ENCODE measurements at regions not wholly inside any gene's neighbourhood (a gene's known extent, or its start where the extent isn't known, plus 50 kb on each side); places are given as distances from the start of the nearest gene placed in this dataset.

DNA sequence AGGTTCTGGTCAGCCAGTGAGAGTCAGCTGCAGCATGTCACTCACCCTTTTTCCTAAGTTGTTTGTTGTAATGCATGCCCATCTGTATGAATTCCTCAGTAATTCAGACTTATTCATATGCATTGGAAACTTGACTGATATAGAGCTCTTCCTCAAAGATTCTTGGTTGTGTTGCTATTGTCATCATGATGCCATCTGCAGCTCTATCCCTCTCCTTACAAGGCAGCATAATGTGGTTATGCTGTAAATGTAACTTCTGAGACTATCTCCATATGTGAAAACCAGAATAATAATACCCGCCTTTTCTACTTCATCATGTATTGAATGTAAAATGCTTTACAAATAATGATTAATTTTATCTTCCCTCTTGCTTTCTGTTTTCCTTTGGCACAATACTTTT, 252.6 kb upstream of the MTPN start:
- no peak for DNase-seq

DNA sequence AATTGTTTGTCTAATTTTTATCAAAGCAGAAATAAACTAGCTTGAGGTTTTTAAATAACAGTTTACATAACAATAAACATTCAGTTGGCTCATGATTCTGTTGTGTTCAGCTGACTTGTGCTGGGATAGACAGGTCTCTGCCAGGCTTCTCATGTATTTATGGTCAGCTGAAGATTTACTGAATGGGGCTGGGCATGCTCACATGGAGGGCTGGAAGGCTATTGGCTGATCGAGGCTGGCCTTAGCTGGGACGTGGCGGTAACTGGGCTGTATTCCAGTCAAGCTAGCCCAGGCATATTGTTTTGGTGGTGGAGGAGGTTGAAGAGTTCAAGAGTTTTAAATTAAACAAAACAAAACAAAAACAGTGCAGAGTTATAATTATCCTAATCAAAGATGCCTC, 251.0 kb upstream of the MTPN start:
- no peak for DNase-seq

DNA sequence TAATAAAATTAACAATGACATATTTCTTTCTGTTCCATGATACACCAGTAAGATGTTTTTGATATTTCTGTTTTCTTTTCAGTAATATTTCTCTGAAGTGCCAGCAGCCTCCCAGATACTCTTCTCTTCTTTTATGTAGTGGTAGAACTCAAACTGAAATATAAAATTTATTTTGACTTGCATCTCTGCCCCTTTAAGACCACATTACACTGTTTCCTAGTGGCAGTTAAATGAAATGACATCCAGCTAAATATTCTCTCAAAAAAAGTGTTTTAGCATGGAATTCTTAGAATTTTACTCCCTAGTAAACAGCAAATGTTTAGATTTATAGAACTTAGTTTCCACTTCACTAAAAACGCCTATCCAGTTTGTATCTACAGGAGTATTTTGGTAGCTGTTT, 237.2 kb upstream of the MTPN start:
- no peak for DNase-seq

DNA sequence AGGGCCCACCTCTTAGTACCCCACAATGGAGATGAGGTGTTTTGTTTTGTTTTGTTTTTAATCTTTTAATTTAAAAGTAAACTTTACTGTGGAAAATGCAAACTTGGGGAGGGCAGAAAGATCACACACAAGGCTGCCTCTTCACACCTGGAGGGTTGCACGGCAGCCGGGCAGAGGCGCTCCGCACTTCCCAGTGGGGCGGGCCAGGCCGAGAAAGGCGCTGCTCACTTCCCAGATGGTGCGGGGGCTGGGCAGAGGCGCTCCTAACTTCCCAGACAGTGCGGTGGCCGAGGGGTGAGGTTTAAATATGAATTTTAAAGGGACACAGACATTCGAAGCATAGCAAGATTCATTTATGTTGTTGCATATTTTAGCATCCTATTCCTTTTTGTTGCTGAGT, 235.9 kb upstream of the MTPN start:
- no peak for DNase-seq

DNA sequence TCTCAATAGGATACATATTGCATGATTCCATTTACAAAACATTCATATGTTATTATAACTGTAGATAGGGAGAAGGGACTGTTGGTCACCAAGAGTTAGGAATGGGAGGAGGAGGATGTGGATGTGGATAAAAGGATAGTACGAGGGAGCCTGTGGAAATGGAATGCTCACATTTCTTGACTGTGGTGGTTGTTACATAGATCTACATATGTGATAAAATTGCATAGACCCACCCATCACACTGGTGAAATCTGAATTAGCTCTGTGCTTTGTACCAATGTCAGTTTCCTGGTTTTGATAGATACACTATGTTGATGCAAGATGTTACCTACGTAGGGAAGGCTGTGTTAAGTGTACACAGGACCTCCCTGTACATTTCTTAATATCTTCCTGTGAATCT, 233.5 kb upstream of the MTPN start:
- no peak for DNase-seq

DNA sequence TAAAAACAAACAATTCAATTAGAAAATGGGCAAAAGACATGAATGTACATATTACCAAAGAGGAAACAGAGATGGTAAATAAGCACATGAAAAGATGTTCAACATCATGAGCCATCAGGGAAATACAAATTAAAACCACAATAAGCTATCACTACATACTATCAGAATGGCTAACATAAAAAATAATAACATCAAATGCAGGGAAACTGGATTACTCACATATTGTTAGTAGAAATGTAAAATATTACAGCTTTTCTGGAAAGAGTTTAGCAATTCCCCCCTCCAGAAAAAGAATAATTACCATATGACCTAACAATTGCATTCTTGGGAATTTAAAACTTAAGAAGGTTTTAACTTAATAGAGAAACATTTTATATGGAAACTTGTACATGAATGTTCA, 232.9 kb upstream of the MTPN start:
- no peak for DNase-seq

DNA sequence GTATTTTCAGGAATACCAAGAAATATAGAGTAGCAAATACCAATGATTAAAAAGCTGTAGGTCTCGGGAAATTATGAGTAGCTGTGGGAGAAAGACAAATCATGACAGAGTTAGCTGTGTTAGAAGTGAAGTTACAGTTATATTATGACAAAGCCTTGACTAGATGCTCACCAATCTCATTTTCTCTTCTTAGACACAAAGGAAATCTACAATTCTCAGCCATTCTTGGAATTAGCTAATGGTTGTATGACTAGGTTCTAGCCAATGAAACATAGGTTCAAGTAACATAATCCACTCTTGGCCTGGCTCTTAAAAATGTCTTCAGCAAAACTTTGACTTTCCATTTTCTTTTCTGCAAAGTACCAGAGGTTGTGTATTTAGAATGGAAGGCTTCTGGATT, 228.8 kb upstream of the MTPN start:
- no peak for DNase-seq

DNA sequence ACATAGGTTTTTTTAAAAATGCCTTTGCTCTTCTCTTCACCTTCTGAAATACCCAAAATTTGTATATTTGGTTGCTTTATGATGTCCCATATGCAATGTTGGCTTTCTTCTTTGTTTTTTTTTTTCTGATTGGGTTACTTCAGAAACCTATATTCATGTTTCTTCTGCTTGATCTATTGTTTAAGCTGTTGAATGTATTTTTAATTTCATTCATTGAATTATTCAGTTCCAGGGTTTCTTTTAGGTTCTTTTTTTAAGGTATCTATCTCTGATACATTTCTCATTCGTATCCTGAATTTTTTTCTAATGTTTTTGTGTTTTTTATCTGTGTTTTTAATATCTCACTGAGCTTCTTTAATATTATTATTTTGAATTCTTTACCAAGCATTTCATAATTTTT, 221.0 kb upstream of the MTPN start:
- no peak for DNase-seq

DNA sequence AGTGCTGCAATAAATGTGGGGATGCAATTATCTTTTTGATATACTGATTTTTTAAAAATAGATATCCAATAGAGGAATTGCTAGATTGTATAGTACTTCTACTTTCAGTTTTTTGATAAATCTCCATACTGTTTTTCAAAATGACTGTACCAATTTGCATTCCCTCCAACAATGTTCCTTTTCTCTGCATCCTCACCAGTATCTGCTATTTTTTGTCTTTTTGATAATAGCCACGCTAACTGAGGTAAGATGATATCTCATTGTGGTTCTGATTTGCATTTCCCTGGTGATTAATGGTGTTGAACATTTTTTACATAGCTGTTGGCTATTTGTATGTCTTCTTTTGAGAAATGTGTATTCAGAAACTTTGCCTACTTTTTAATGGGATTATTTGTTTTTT, 217.7 kb upstream of the MTPN start:
- no peak for DNase-seq

DNA sequence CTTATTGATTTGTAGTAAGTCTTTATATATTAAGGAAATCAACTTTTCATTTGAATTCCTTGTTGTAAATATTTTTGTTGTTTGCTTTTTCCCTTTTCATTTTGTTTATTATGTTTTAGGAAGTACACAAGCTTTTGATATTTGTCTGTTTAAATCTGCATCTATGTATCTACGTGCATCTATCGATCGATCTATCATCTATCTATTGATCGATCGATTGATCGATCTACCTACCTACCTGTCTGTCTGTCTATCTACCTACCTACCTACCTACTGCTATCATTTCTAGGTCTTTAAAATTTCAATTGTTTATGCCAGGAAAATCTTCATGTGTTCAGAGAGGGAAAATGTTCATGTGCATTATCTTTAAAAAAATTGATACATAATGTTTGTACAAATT, 216.8 kb upstream of the MTPN start:
- no peak for DNase-seq

DNA sequence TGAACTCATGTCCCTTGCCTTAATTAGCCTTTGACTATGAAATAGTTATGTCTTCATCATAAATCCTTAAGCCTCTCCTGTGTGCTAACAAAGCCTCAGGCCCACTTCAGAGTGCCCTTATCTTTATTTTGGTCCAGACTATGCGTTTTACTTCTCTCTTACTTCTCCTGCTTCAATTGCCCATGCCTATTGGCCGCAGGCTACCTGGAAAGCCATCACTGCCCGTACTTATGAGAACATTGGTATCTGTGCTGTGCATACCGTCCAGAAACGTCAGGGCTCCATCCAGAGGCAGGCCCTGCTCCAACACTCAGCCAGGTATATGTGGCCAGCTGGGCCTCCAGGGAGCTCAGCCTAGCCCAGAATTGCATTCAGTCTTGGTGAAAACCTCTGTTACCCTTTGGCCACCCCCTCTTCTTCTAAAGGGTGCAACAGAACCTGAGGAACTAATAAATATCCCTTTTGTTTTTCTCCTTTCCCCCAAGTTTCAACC, 212.4 kb upstream of the MTPN start:
- DNase-seq: no peak

DNA sequence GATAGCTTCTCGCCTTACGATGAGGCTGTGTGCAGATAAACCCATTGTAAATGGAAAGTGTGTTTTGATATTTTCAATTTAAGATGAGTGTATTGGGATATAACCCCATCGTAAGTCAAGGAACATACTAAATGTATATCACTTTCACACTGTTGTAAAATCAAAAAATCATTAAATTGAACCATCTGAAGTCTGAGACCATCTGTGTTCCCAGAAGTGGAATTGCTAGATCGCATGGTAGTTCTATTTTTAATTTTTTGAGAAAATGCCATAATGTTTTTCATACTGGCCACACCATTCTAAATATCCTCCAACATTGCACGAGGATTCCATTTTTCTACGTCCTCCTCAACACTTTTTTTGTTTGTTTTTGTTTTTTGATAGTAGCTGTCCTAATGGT, 209.1 kb upstream of the MTPN start:
- DNase-seq: no peak

DNA sequence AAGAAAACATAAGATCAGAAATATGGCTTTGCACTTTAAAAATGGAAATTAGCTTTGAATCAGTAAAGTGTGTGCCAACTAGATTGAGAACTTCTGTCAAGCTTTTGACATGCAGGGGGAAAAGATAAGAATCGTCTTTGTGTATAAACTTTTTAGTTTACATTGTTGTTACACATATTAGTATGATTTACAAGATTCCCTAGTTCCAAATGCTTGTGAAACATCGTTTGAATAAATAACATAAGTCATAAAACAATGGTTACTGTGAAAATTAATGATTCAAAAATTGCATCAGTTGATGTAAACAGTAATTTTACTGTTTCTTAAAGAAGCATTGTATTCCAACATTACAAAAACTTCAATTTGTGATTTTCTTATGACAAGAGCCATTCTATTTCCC, 207.6 kb upstream of the MTPN start:
- DNase-seq: no peak

DNA sequence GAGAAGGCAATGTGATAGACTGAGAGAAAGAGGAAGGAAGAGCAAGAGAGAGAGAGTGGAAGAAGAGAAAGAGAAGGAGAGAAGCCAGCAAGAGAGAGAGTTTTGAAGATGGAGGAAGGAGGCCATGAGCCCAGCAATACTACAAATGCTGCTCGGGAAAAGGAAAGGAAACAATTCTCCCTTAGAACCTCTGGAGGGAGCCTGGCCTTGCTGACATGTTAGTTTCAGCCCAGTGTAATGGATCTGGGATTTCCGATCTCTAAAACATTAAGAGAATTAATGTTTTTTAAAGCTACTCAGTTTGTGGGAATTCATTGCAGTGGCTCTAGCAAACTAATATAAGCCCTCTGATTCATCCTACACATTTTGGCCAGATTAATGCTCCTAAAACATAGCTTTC, 206.8 kb upstream of the MTPN start:
- no peak for DNase-seq

DNA sequence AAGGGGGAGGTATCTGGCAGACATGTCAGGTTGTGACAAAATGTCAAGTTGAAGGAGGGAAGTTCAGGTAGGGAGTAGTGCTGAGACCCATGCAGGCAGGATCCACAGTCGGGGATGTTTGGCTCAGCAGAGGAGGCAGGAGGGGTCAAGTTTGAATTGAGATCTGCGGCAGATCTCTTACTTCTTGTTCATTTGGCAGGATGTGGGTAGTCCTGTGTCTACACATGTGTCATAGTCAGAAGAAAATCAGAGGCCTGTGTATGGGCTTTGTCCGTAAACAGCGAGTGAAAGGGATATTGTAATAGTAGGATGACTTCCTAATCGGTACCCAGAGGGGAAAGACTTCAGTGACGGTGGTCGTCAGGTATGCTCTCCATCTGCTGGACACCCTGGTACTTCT, 203.8 kb upstream of the MTPN start:
- DNase-seq: no peak

DNA sequence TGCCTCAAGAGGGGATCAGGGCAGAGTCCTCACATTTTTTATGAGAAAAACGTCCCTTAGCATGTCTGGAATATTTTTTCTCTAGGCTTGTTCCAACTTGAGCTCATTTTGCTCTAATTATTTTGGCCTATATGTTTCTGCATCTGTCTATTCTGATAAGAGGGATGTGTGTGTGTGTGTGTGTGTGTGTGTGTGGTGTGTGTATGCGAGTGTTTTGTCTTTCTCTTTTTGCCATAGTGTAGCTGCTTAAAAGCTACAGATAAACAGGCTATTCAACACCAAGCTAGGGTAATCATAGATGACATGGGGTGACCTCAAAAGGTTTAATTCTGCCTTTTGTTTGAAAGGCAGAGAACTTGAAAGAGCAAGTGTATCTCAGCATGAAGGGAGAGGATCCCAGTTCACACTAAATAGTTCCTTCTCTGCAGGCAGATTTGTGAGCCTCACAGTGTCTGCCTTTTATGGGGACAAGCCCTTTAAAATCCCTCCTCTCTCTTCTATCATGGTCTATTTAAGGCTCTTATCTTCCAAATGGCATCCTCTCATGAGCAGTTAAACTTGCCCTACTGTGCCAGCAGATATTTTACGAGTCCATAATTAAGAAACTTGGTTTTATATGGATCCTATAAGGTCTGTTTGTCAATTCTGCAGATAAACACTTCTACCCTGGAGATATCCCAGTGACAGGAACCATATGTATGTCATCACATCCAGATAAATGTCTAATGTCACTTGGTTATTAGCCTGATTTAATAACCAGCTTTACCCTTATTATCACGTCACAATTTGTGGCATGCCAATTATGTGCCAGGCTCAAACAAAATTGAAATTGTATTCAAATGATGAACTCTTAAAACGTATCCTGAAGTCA, 202.9 kb upstream of the MTPN start:
- DNase-seq: no peak

DNA sequence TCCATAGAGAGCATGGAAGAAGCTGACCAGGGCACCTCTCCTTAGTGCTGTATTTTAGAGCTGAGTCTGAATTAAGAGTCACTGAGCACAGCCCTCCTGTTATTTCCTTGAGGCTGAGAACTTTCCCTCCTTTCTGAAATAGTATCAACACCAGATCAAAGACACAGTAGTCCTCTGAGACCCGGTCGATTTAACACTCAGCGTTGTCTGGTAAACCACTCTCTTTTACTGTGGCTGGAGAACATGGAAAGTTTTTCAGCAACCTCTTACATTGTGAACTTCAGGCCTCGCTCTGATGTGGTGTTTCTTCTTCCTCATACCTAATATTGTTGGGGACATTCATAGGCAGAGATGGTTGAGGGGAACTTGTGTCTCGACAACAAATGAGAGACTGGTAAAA, 202.0 kb upstream of the MTPN start:
- DNase-seq: no peak

DNA sequence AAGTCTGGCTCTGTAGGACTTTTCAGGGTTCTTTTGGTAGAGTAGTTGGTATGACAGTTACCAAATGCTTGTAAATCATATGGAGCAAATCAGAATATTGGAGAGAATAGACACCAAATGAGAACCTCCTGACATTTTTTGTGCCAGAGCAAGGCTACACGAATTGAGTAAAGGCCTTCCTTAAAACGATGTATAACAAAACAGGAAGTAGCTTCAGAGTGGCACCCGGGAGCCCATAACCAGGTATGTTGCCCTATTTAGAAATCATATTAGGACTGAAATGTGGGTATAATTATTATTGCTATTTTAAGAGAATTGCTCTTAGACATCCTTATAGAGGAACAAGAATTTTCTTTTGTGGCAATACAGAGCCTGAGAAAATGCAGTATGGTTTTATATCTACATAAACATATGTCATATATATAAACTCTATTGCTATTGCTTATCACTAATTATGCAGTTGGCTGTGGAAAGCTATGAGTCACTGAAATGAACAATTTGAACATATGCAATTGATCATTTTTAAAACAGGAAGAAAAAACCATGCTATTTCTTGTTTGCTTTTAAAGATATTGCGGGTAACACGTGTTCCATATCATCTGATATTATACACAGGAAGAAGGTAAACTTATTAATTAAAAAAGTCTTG, 197.4 kb upstream of the MTPN start:
- no peak for DNase-seq

DNA sequence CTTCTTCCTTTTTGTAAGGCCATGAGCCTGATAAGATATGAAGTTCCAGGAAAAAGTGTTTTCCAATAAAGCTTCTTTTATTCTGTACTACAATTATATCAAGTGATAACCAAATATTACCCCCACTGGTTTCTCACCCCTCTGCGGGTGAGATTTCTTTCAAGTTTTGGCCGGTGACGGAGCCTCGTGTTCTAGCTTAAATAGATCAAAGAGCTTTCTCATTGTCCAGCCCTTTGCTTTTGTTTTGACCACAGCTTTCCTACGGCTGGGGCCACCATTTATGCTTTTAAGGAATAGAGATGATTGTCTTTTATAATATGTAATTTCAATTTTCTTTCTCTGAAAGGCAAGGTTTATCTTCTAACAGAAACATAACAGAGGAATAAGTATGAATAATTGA, 196.7 kb upstream of the MTPN start:
- DNase-seq: no peak

DNA sequence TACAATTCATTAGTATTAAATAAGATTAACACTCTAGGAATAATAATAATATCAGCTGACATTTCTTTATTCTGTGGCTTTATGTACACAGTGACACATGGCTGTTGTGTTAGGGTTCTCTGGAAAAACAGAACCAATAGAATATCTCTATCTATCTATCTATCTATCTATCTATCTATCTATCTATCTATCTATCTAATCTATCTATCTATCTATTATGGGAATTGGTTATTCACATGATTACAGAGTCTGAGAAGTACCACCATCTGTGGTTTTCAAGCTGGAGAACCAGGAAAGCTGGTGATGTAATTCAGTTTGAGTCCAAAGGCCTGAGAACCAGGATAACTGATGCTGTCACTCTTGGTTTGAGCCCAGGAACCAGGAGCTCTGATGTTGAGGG, 194.1 kb upstream of the MTPN start:
- DNase-seq: no peak

DNA sequence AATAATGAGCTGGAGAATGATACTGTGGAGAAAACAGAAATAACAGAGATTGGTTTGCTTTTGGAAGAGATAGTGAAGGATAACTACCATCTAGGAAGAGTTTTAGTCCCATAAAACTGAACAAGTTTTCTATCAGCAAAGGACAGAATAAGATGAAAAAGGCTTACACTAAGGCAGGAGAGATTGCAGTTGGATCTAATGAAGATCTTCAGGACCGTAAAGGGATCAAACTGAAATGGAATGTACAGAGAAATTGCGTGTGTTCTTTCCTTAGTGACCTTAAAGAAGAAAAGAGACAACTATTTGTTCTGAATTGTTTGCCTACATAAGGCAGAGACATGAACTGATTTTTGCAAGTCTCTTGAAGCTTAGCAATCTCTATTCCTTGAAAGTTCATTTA, 191.7 kb upstream of the MTPN start:
- DNase-seq: no peak

DNA sequence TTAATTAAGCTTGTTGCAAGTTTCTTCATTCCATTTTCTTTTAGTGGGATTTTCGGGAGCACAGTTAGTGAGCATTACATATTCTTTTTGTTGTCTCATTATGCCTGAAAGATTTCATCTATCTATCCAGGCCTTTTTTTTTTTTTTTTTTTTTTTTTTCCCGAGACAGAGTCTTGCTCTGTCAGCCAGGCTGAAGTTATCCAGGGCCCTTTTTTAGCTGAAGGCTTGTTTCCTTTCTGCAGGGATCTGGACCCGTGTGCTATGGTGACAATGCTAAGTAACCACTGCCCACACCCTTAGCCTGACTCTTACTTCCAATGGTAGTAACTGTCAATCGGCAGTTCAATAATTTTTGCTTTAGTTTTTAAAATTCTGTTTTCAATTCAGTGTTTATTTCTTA, 190.8 kb upstream of the MTPN start:
- no peak for DNase-seq

DNA sequence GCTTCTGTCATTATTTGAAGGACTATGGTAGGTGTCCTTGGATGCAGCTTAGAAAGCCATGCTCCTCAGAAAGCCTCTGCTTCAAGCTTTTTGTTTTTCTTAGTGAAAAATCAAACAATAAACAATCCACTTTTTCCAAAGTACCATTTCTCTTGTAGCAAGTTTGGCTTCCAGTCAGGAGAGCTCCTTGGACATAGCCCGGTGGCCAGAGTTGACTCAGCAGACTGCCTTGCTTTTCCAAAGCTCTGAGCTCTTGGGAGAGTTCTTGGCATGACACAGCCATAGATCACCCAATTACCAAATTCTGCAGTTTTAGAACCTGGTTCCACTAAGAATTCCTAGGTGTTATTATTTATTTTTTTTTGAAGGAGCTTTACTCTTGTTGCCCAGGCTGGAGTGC, 189.4 kb upstream of the MTPN start:
- no peak for DNase-seq

DNA sequence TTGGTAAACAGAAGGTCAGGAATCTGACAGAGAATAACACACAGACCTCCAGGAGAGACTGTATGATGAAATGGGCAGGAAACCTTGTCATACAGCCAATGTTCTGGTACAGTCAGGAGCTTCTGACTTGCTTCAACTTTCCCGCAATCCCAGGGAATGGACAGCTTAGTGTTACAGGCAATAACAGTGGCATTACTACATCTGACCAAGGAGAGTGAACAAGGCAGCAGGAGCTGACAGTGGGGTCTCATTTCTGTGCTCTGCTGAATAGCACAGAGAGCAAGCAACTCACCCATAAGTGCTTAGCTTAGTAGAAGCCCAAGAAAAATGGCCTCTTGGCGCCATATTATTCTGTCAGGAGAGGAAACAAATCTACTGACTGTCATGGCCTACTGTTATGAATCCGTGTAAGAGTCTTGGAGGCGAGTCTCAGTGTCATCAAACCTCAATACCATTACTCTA, 186.2 kb upstream of the MTPN start:
- DNase-seq: no peak

DNA sequence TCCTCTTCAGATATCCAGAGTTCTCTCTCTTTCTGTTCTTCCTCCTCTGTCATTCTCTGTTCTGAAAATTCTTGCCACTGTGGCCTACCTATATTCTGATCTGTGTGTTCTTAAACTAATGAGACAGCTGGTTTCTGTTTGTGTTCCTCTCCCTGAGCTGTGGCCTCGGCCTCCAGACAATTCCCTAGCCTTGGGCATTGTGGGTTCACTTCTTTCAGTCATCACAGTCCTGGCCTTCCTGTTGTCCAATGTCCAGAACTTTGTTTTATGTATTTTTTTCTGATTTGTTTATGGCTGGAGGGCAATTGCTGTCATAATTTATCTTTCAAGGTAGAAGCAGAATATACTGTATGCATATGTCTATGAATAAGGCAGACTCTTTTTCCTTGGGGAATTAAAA, 173.2 kb upstream of the MTPN start:
- DNase-seq: no peak

Measured in NCI-H1048 (cell line).